ENCODE measurements at regions not wholly inside any gene's neighbourhood (a gene's known extent, or its start where the extent isn't known, plus 50 kb on each side); places are given as distances from the start of the nearest gene placed in this dataset.

DNA sequence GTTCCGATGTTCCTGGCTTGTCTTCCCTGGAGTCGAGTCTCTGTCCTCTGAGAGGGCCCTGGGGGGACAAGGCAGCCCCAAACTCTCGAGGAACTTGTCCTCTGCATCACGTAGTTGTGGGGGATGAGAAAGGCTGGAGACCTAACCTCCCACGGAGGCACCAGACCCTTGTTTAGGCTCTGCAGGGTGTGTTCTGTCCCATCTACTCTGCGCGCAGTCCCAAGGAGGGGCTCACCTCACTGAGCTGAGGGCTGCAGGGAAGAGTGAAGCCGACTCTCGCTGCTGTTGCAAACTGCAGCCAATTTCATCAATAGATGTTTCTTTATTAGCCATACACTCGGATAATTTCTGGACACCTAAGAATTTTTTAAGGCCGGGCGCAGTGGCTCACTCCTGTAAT is 186.7 kb upstream of the ADARB2 start:
- Histone ChIP-seq H3K79me2 (ENCODE audit: insufficient read depth, low read length) (no peaks in the 10 kb centered on the region), H3K9ac (ENCODE audit: low read depth, low read length) (no peak overlapping the region), H4K20me1 (ENCODE audit: insufficient read depth, low read length) (no peaks in the 10 kb centered on the region), H3K4me3 (ENCODE audit: low read depth in 1 of 2, low read length in 2 of 2) (no peak overlapping the region), H3K36me3 (ENCODE audit: insufficient read depth, low read length) (no peaks in the 10 kb centered on the region), H3K4me2 (ENCODE audit: insufficient read depth, low read length) (no peak overlapping the region), H3K9me3 (ENCODE audit: insufficient read depth, low read length, severe bottlenecking) (no peaks in the 10 kb centered on the region), H2AFZ (ENCODE audit: low read depth, low read length) (no peak overlapping the region; the same call in 1 of the 2 replicates), H3K4me1 (ENCODE audit: insufficient read depth, low read length) (no peaks in the 10 kb centered on the region), H3K27me3 (ENCODE audit: insufficient read depth, low read length, poor library complexity) (no peaks in the 10 kb centered on the region), H3K27ac (ENCODE audit: low read length) (no peak overlapping the region)
- no peak for TF ChIP-seq EZH2 (IDR thresholded peaks at IDR 0.05; ENCODE audit: borderline replicate concordance, low read depth, low read length, severe bottlenecking)
- TF ChIP-seq, protein P1, sequence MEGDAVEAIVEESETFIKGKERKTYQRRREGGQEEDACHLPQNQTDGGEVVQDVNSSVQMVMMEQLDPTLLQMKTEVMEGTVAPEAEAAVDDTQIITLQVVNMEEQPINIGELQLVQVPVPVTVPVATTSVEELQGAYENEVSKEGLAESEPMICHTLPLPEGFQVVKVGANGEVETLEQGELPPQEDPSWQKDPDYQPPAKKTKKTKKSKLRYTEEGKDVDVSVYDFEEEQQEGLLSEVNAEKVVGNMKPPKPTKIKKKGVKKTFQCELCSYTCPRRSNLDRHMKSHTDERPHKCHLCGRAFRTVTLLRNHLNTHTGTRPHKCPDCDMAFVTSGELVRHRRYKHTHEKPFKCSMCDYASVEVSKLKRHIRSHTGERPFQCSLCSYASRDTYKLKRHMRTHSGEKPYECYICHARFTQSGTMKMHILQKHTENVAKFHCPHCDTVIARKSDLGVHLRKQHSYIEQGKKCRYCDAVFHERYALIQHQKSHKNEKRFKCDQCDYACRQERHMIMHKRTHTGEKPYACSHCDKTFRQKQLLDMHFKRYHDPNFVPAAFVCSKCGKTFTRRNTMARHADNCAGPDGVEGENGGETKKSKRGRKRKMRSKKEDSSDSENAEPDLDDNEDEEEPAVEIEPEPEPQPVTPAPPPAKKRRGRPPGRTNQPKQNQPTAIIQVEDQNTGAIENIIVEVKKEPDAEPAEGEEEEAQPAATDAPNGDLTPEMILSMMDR (IDR thresholded peaks at IDR 0.05; ENCODE audit: borderline replicate concordance, extremely low read depth, low read length, poor library complexity, severe bottlenecking): no peak
- DNase-seq: no peak
- no peak for ATAC-seq (ENCODE audit: insufficient read depth, low read depth)

DNA sequence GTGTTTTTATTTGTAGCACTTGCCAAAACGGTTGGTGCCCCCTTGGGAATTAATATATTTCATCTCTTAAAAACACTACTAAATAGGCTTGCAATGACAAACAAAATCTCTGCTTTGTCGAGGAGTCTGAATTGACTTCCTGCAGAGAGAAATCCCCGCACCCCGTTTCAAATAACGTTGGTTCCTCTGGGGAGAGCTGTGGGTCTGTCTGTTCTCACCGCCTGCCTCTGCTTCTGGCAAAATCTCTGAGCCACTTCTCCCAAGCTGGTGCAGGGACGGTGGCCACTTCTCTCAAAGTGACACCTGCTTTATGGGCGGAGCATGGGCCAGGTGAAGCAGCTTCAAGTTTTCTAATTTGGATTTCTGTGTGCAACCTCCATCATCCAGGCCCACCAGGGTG is 186.3 kb upstream of the ADARB2 start:
- no peak for ATAC-seq (ENCODE audit: insufficient read depth, low read depth)
- DNase-seq: no peak
- Histone ChIP-seq H3K79me2 (ENCODE audit: insufficient read depth, low read length) (no peaks in the 10 kb centered on the region), H3K27ac (ENCODE audit: low read length) (no peak overlapping the region), H3K4me1 (ENCODE audit: insufficient read depth, low read length) (no peaks in the 10 kb centered on the region), H2AFZ (ENCODE audit: low read depth, low read length) (no peak overlapping the region), H3K9ac (ENCODE audit: low read depth, low read length) (no peak overlapping the region), H3K27me3 (ENCODE audit: insufficient read depth, low read length, poor library complexity) (no peaks in the 10 kb centered on the region), H3K4me2 (ENCODE audit: insufficient read depth, low read length) (no peak overlapping the region), H4K20me1 (ENCODE audit: insufficient read depth, low read length) (no peaks in the 10 kb centered on the region), H3K4me3 (ENCODE audit: low read depth in 1 of 2, low read length in 2 of 2) (no peak overlapping the region), H3K36me3 (ENCODE audit: insufficient read depth, low read length) (no peaks in the 10 kb centered on the region), H3K9me3 (ENCODE audit: insufficient read depth, low read length, severe bottlenecking) (no peaks in the 10 kb centered on the region)
- TF ChIP-seq EZH2 (IDR thresholded peaks at IDR 0.05; ENCODE audit: borderline replicate concordance, low read depth, low read length, severe bottlenecking): no peak

DNA sequence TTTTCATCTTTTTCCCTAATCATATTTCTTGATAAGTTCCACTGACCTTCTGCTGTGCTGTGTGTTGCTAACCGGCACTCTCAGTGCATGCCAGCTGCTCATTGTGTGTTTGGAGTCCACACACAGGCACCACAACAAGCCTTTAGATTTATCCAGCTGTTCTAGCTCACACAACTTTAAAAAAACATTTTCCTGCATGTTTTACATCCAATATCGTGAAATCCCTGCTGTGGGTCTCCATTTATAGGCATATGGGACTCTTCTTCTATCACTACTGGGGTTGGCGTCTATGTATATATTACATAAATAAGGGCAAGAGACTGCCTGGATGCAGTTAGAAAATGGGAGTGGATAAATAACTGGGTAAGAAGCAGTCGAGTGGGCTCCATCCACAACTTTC is 183.6 kb upstream of the ADARB2 start:
- H4K20me1 ChIP-seq (ENCODE audit: insufficient read depth, low read length): no peaks in the 10 kb centered on the region
- H3K36me3 ChIP-seq (ENCODE audit: insufficient read depth, low read length): no peaks in the 10 kb centered on the region
- H3K27me3 ChIP-seq (ENCODE audit: insufficient read depth, low read length, poor library complexity): no peaks in the 10 kb centered on the region
- no peaks in the 10 kb centered on the region for H3K79me2 ChIP-seq (ENCODE audit: insufficient read depth, low read length)
- H3K27ac ChIP-seq (ENCODE audit: low read length): no peak overlapping the region
- H3K4me1 ChIP-seq (ENCODE audit: insufficient read depth, low read length): no peaks in the 10 kb centered on the region
- ATAC-seq (ENCODE audit: insufficient read depth, low read depth) (no peak), DNase-seq (no peak)
- H3K4me2 ChIP-seq (ENCODE audit: insufficient read depth, low read length): no peak overlapping the region
- TF ChIP-seq EZH2 (IDR thresholded peaks at IDR 0.05; ENCODE audit: borderline replicate concordance, low read depth, low read length, severe bottlenecking): no peak
- TF ChIP-seq, protein P1 (IDR thresholded peaks at IDR 0.05; ENCODE audit: borderline replicate concordance, extremely low read depth, low read length, poor library complexity, severe bottlenecking): no peak
- no peak overlapping the region for H2AFZ ChIP-seq (ENCODE audit: low read depth, low read length)
- no peak overlapping the region for H3K4me3 ChIP-seq (ENCODE audit: low read depth in 1 of 2, low read length in 2 of 2)
- H3K9me3 ChIP-seq (ENCODE audit: insufficient read depth, low read length, severe bottlenecking): no peaks in the 10 kb centered on the region
- no peak overlapping the region for H3K9ac ChIP-seq (ENCODE audit: low read depth, low read length)

DNA sequence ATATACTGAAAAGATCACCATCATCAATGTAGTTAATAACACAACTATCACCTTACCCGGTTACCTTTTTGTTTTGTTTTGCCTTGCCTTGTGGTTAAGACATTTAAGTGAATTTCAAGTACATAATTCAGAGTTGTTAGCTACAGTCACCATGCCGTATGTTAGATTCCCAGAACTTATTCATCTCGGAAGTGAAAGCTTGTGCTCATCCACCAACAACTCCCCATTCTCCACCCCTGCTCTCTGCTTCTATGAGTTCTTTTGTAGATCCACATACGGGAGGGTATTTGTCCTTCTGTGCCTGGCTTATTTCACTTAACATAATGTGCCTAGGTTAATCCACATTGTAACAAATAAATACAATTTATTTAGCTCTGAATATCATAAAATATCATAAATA is 182.8 kb upstream of the ADARB2 start:
- no peak for ATAC-seq (ENCODE audit: insufficient read depth, low read depth)
- Histone ChIP-seq H3K9me3 (ENCODE audit: insufficient read depth, low read length, severe bottlenecking) (no peaks in the 10 kb centered on the region), H3K9ac (ENCODE audit: low read depth, low read length) (no peak overlapping the region), H3K36me3 (ENCODE audit: insufficient read depth, low read length) (no peaks in the 10 kb centered on the region), H2AFZ (ENCODE audit: low read depth, low read length) (no peak overlapping the region), H3K27me3 (ENCODE audit: insufficient read depth, low read length, poor library complexity) (no peaks in the 10 kb centered on the region), H3K27ac (ENCODE audit: low read length) (no peak overlapping the region), H3K79me2 (ENCODE audit: insufficient read depth, low read length) (no peaks in the 10 kb centered on the region), H3K4me2 (ENCODE audit: insufficient read depth, low read length) (no peak overlapping the region), H3K4me3 (ENCODE audit: low read depth in 1 of 2, low read length in 2 of 2) (no peak overlapping the region), H4K20me1 (ENCODE audit: insufficient read depth, low read length) (no peaks in the 10 kb centered on the region), H3K4me1 (ENCODE audit: insufficient read depth, low read length) (no peaks in the 10 kb centered on the region)
- no peak for TF ChIP-seq EZH2 (IDR thresholded peaks at IDR 0.05; ENCODE audit: borderline replicate concordance, low read depth, low read length, severe bottlenecking)
- TF ChIP-seq, protein P1 (IDR thresholded peaks at IDR 0.05; ENCODE audit: borderline replicate concordance, extremely low read depth, low read length, poor library complexity, severe bottlenecking): no peak
- DNase-seq: no peak

All from DND-41 (cell line).